ENCODE measurements at regions not wholly inside any gene's neighbourhood (a gene's known extent, or its start where the extent isn't known, plus 50 kb on each side); places are given as distances from the start of the nearest gene placed in this dataset.
A peak's percentile ranks its signal among the peaks of the same experiment; 100 is the strongest.

- POLR2A ChIA-PET: interaction anchor here (0.6 to 3.4 kb wide), 16 partner anchors 10 to 164 kb away, joined by 3 to 50 read pairs (median 3); partner anchors contain the start of genes COQ6, FAM161B and PTGR2
- Histone ChIP-seq H3K4me3 (ENCODE audit: low read depth, low read length) (peak overlapping the region; percentile 68), H3K9me3 (ENCODE audit: control insufficient read depth, insufficient read depth, low read length) (no peaks in the 10 kb centered on the region; the same call in 1 of the 2 replicates), H3K27me3 (ENCODE audit: control insufficient read depth, insufficient read depth, low read length) (no peaks in the 10 kb centered on the region), H3K27ac (ENCODE audit: low read depth, low read length) (peak overlapping the region; percentile 98)
- CTCF ChIA-PET: interaction anchor here (1.1 kb wide), 1 partner anchor 30 kb away, joined by 3 read pairs; no protein-coding TSS in a partner anchor
- DNase-seq (ENCODE audit: low read depth, low spot score): peak; percentile 88
- peak; percentile 43 for TF ChIP-seq CTCF (IDR thresholded peaks at IDR 0.05; ENCODE audit: low read depth, low read length)
These were observed 65.6 kb upstream of the PTGR2 start for GRCh38 chr14:73785834-73786635.

GRCh38 chr14:73785336-73785833 is 66.2 kb upstream of the PTGR2 start:
- H3K4me3 ChIP-seq (ENCODE audit: low read depth, low read length): peak overlapping the region; percentile 68
- no peaks in the 10 kb centered on the region for H3K27me3 ChIP-seq (ENCODE audit: control insufficient read depth, insufficient read depth, low read length)
- CTCF ChIA-PET: no interaction called here
- peak overlapping the region; percentile 98 for H3K27ac ChIP-seq (ENCODE audit: low read depth, low read length)
- no peak for TF ChIP-seq CTCF (IDR thresholded peaks at IDR 0.05; ENCODE audit: low read depth, low read length)
- no peaks in the 10 kb centered on the region; the same call in 1 of the 2 replicates for H3K9me3 ChIP-seq (ENCODE audit: control insufficient read depth, insufficient read depth, low read length)
- peak; percentile 72 for DNase-seq (ENCODE audit: low read depth, low spot score)
- POLR2A ChIA-PET: interaction anchor here (0.6 to 3.4 kb wide), 14 partner anchors 10 to 94 kb away, joined by 3 to 50 read pairs (median 3); a partner anchor contains a TSS

- DNase-seq (ENCODE audit: low read depth, low spot score): no peak
- no peak for TF ChIP-seq CTCF (IDR thresholded peaks at IDR 0.05; ENCODE audit: low read depth, low read length)
- ChIA-PET CTCF (no interaction called here), POLR2A (interaction anchor here (1.1 to 3.4 kb wide), 5 partner anchors 9 to 61 kb away, joined by 3 to 50 read pairs (median 9); a partner anchor contains a TSS)
- no peaks in the 10 kb centered on the region for H3K27me3 ChIP-seq (ENCODE audit: control insufficient read depth, insufficient read depth, low read length)
- peak overlapping the region; percentile 98 for H3K27ac ChIP-seq (ENCODE audit: low read depth, low read length)
- H3K4me3 ChIP-seq (ENCODE audit: low read depth, low read length): peak overlapping the region; percentile 68
- H3K9me3 ChIP-seq (ENCODE audit: control insufficient read depth, insufficient read depth, low read length): no peaks in the 10 kb centered on the region; the same call in 1 of the 2 replicates
These were observed 66.7 kb upstream of the PTGR2 start for GRCh38 chr14:73784988-73785313.

GRCh38 chr14:73784181-73784987 is 67.2 kb upstream of the PTGR2 start:
- POLR2A ChIA-PET: interaction anchor here (3.4 kb wide), 1 partner anchor 25 kb away, joined by 50 read pairs; a partner anchor contains a TSS
- Histone ChIP-seq H3K27me3 (ENCODE audit: control insufficient read depth, insufficient read depth, low read length) (no peaks in the 10 kb centered on the region), H3K9me3 (ENCODE audit: control insufficient read depth, insufficient read depth, low read length) (no peaks in the 10 kb centered on the region; the same call in 1 of the 2 replicates), H3K27ac (ENCODE audit: low read depth, low read length) (peak overlapping the region; percentile 98), H3K4me3 (ENCODE audit: low read depth, low read length) (peak overlapping the region; percentile 68; the same call in 1 of the 2 replicates)
- CTCF ChIA-PET: no interaction called here
- no peak for DNase-seq (ENCODE audit: low read depth, low spot score)
- TF ChIP-seq CTCF (IDR thresholded peaks at IDR 0.05; ENCODE audit: low read depth, low read length): no peak
